Body of pancreas (tissue), 4 donors: ENCODE measurements at regions not wholly inside any gene's neighbourhood (a gene's known extent, or its start where the extent isn't known, plus 50 kb on each side); places are given as distances from the start of the nearest gene placed in this dataset.

ENCODE experiments used
- ATAC-seq: fragments of 150-250 bp; one replicate; pipeline ENCODE4 v1.9.1; 2016
- DNase-seq, 4 donors: peaks; one replicate each; pipeline ENCODE4 v3.0.0-alpha.2; 2019
- H3K27ac ChIP-seq, 4 donors: fragments of 200-600 bp; sonication (generic); 1 replicate in 3 of 4; 2 replicates in 1 of 4; pipeline versions ENCODE4 v1.5.1 to v1.6.1; 2016 to 2019; ENCODE audit warnings: mild to moderate bottlenecking in 1 of 4, mixed read lengths in 1 of 4, moderate library complexity in 1 of 4
- H3K27me3 ChIP-seq, 2 donors: fragments of 200-600 bp; sonication (generic); one replicate each; pipeline ENCODE4 v1.6.0; 2016; ENCODE audit warnings: mild to moderate bottlenecking in 1 of 2
- H3K36me3 ChIP-seq, 2 donors: fragments of 200-600 bp; sonication (generic); replicated peaks in 1 of 2; 2 replicates each; pipeline ENCODE4 v1.5.1; 2016; ENCODE audit warnings: low read depth in 2 of 2; ENCODE audit not compliant: insufficient read depth in 1 of 2
- H3K4me1 ChIP-seq: fragments of 200-600 bp; sonication (generic); one replicate; pipeline ENCODE4 v1.6.0; 2016
- H3K4me3 ChIP-seq, 2 donors: fragments of 200-600 bp; sonication (generic); 1 replicate in 1 of 2; 2 replicates in 1 of 2; pipeline ENCODE4 v1.5.1; 2016 to 2019
- H3K9me3 ChIP-seq, 3 donors: fragments of 200-600 bp; sonication (generic); 1 replicate in 2 of 3; 2 replicates in 1 of 3; pipeline ENCODE4 v1.5.1; 2016
- POLR2A ChIP-seq, 3 donors: fragments of 450-650 bp; IDR thresholded peaks; one replicate each; pipeline ENCODE4 v1.6.1; 2016; ENCODE audit warnings: antibody characterized with exemption in 3 of 3, mild to moderate bottlenecking in 2 of 3
- WGBS, 2 donors: methylation state at CpG; one replicate each; pipeline ENCODE4 v1.1.5; 2017; 5-methylcytosine and 5-hydroxymethylcytosine counted together
- intact Hi-C: fragments of 100-400 bp; cut with DNase I; formaldehyde crosslinking; loops from one replicate; pipeline ENCODE4 v1.15.1; 2023
- TF ChIP-seq, protein P1 (sequence below), 7 experiments: fragments of 450-650 bp in 4 of 7; fragments of 200-600 bp in 3 of 7; sonication (generic) in 3 of 7; IDR thresholded peaks; one replicate each; pipeline ENCODE4 v1.5.1; 2016 to 2019; ENCODE audit warnings: antibody characterized with exemption in 7 of 7

- no peaks in the 10 kb centered on the region for H3K27me3 ChIP-seq
- no peak for DNase-seq
- ATAC-seq: no peak
- H3K4me1 ChIP-seq: no peaks in the 10 kb centered on the region
- no peak overlapping the region for H3K4me3 ChIP-seq
- H3K27ac ChIP-seq: no peak overlapping the region
- 82 to 88% methylated on average over 5 of the region's 5 CpGs for WGBS, 2 donors
- no peaks in the 10 kb centered on the region for H3K9me3 ChIP-seq
- TF ChIP-seq, protein P1, sequence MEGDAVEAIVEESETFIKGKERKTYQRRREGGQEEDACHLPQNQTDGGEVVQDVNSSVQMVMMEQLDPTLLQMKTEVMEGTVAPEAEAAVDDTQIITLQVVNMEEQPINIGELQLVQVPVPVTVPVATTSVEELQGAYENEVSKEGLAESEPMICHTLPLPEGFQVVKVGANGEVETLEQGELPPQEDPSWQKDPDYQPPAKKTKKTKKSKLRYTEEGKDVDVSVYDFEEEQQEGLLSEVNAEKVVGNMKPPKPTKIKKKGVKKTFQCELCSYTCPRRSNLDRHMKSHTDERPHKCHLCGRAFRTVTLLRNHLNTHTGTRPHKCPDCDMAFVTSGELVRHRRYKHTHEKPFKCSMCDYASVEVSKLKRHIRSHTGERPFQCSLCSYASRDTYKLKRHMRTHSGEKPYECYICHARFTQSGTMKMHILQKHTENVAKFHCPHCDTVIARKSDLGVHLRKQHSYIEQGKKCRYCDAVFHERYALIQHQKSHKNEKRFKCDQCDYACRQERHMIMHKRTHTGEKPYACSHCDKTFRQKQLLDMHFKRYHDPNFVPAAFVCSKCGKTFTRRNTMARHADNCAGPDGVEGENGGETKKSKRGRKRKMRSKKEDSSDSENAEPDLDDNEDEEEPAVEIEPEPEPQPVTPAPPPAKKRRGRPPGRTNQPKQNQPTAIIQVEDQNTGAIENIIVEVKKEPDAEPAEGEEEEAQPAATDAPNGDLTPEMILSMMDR (IDR thresholded peaks at IDR 0.05): no peak
- no peak for TF ChIP-seq POLR2A (IDR thresholded peaks at IDR 0.05)
- intact Hi-C loops: no loop called here
- H3K36me3 ChIP-seq: no peaks in the 10 kb centered on the region
Measured at GRCh38 chr12:126798449-126798848, 1468.5 kb upstream of the TMEM132C start.

DNA sequence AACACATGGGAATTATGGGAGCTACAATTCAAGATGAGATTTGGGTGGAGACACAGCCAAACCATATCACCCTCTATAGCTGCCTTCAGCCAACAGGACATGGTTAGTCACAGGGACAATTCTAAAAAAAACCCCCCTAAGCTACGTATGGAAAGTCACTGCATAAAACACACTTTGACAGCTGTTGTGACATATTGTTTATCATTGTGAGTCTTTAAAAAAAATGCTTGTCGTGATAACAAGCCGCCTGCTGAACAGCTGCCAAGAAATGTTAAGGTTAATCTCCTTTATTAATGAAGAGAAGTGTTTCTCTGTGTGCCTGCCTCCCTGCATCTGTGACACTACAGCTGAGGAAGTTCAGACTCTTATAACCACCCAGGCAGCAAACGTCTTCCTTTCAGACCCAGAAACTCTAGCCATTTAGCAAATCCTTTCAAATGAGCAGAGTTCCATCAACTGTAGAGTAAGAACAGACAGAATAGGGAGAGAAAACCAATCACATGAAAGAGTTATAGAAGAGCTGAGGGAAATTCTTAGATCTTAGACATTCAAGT is 1459.6 kb upstream of the TMEM132C start:
- DNase-seq (no peak), ATAC-seq (no peak)
- WGBS, 2 donors: 13 to 16% methylated on average over 4 of the region's 4 CpGs
- Histone ChIP-seq H3K27ac (no peak overlapping the region), H3K27me3 (no peaks in the 10 kb centered on the region), H3K36me3 (no peaks in the 10 kb centered on the region), H3K4me1 (no peaks in the 10 kb centered on the region), H3K9me3 (no peaks in the 10 kb centered on the region), H3K4me3 (no peak overlapping the region)
- TF ChIP-seq, protein P1 (IDR thresholded peaks at IDR 0.05): no peak
- no peak for TF ChIP-seq POLR2A (IDR thresholded peaks at IDR 0.05)
- intact Hi-C loops: no loop called here

- DNase-seq: no peak
- no peak for ATAC-seq
- Histone ChIP-seq H3K27me3 (no peaks in the 10 kb centered on the region), H3K27ac (no peak overlapping the region), H3K4me1 (no peaks in the 10 kb centered on the region), H3K9me3 (no peaks in the 10 kb centered on the region), H3K4me3 (no peak overlapping the region), H3K36me3 (no peaks in the 10 kb centered on the region)
- intact Hi-C loops: no loop called here
- WGBS, 2 donors: 24 to 39% methylated on average over 3 of the region's 3 CpGs
- TF ChIP-seq, protein P1 (IDR thresholded peaks at IDR 0.05): no peak
- no peak for TF ChIP-seq POLR2A (IDR thresholded peaks at IDR 0.05)
Measured at GRCh38 chr12:126811391-126811790, 1455.6 kb upstream of the TMEM132C start.

DNA sequence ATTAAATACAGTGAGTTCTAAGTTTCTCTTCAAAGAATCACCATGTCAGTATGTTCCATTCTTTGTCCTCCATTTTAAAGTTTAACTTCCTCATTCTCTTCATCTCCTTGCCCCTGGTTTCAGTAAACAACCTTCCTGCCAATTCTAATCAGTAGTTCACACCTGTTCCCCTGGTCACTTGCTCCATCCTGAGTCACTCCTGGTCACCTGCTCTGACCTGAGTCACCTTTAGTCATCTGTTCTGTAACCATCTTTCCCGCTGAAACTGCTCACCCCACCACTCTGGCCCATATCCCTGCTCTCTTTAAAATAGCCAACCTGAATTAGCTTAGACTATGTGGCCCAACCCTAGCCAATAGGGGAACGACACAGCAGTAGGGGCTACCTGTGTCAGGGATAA is 1447.4 kb upstream of the TMEM132C start:
- no peaks in the 10 kb centered on the region for H3K36me3 ChIP-seq
- 58 to 73% methylated on average over 2 of the region's 2 CpGs for WGBS, 2 donors
- no peak for TF ChIP-seq POLR2A (IDR thresholded peaks at IDR 0.05)
- TF ChIP-seq, protein P1 (IDR thresholded peaks at IDR 0.05): no peak
- H3K4me3 ChIP-seq: no peak overlapping the region
- no peaks in the 10 kb centered on the region for H3K9me3 ChIP-seq
- no peak overlapping the region for H3K27ac ChIP-seq
- H3K4me1 ChIP-seq: no peaks in the 10 kb centered on the region
- ATAC-seq: no peak
- no peaks in the 10 kb centered on the region for H3K27me3 ChIP-seq
- DNase-seq: no peak
- intact Hi-C loops: no loop called here
